Keratinocyte (primary cell): ENCODE measurements at regions not wholly inside any gene's neighbourhood (a gene's known extent, or its start where the extent isn't known, plus 50 kb on each side); places are given as distances from the start of the nearest gene placed in this dataset.

Source experiments
- EZH2 ChIP-seq: IDR thresholded peaks from one replicate; pipeline ENCODE4 v1.6.1; 2012; ENCODE audit warnings: inconsistent platforms, mild to moderate bottlenecking, low read length, moderate library complexity
- TF ChIP-seq, protein P1 (sequence below), 3 experiments: IDR thresholded peaks in 1 of 3; conservative IDR thresholded peaks in 1 of 3; optimal IDR thresholded peaks in 1 of 3; 2 replicates in 2 of 3; 3 replicates in 1 of 3; pipeline versions ENCODE3 to v1.5.1; 2011; ENCODE audit warnings: low read length in 3 of 3, mild to moderate bottlenecking in 3 of 3, moderate library complexity in 2 of 3, control low read depth in 1 of 3, inconsistent platforms in 1 of 3; ENCODE audit not compliant: insufficient read depth in 2 of 3; ENCODE audit errors: extremely low read depth in 1 of 3

DNA sequence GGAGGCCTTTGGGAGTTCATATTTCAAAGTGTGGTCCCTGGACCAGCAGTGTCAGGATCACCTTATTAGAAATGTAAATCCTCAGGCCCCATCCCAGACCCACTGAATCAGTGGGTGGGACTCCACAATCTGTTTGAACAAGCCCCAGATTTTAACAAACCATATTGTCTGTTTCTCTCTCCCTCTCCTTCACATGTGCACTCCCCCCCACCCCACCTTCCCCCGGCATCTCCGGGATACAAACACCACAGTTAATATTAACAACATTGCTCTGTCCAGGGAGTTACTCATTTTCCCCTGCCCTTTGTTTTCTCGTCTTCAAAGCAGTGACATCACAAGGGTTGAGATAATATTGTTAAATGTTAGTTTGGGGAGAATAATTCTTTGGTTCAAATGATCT lies 127.3 kb downstream of the KATNIP start:
- TF ChIP-seq, protein P1, sequence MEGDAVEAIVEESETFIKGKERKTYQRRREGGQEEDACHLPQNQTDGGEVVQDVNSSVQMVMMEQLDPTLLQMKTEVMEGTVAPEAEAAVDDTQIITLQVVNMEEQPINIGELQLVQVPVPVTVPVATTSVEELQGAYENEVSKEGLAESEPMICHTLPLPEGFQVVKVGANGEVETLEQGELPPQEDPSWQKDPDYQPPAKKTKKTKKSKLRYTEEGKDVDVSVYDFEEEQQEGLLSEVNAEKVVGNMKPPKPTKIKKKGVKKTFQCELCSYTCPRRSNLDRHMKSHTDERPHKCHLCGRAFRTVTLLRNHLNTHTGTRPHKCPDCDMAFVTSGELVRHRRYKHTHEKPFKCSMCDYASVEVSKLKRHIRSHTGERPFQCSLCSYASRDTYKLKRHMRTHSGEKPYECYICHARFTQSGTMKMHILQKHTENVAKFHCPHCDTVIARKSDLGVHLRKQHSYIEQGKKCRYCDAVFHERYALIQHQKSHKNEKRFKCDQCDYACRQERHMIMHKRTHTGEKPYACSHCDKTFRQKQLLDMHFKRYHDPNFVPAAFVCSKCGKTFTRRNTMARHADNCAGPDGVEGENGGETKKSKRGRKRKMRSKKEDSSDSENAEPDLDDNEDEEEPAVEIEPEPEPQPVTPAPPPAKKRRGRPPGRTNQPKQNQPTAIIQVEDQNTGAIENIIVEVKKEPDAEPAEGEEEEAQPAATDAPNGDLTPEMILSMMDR (optimal IDR thresholded peaks at IDR 0.05 in 1 of 3, IDR thresholded peaks at IDR 0.05 in 1 of 3, conservative IDR thresholded peaks at IDR 0.05 in 1 of 3; ENCODE audit: extremely low read depth in 1 of 3, insufficient read depth in 2 of 3, low read length in 3 of 3): no peak
- TF ChIP-seq EZH2: no peak
